Hindlimb muscle (tissue), 1 donor: ENCODE measurements at regions not wholly inside any gene's neighbourhood (a gene's known extent, or its start where the extent isn't known, plus 50 kb on each side); places are given as distances from the start of the nearest gene placed in this dataset.

Source experiments
- DNase-seq: peaks from one replicate; pipeline ENCODE4 v3.0.0-alpha.2; 2013

DNA sequence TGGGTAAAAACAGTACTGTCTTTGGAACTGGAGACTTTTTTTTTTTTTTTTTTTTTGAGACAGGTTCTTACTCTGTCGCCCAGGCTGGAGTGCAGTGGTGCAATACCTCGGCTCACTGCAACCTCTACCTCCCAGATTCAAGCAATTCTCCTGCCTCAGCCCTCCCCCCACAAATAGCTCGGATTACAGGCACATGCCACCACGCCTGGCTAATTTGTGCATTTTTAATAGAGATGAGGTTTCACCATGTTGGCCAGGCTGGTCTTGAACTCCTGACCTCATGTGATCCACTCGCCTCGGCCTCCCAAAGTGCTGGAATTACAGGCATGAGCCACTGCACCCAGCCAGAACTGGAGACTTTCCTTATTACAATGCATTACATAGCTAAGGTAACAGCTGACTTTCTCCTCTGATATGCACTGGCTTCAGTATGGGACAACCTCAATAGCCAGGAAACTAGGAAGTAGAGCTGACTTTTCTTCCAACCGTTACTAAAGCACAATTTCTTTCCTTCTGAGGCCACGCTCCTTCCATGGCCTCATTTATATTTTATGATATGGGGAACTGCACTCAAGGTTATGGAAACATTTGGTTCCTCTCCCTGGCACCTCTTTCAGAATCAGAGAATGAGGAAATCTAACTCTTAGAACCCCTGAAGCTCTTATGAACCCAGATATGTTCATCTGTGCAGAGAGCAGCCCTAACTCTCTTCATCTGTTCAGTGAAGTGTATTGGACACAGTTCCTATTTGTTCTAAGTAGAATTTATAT, 53.5 kb upstream of the FAM9B start:
- no peak for DNase-seq

- no peak for DNase-seq
These were observed 55.0 kb upstream of the FAM9B start for GRCh38 chrX:9088896-9089295.

GRCh38 chrX:9090766-9091165, 56.8 kb upstream of the FAM9B start:
- no peak for DNase-seq

DNA sequence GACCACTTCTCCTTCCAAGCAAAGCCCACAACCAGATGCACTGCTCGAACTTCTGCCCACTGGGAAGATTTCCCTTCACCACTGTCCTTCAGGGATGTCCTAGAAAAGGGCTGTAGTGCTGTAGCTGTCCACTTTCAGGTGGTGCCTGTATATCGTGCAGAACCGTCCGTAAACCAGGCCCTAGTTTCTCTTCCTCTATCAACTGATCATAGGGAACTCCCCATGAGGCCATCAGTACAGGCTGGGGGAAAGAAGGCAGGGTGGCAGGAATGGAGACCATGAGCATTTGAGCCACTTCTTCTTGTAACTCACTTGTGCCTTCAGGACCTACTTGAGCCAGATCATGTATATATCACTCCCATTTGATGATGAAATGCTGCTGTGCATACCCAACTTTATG, 57.3 kb upstream of the FAM9B start:
- DNase-seq: no peak

DNA sequence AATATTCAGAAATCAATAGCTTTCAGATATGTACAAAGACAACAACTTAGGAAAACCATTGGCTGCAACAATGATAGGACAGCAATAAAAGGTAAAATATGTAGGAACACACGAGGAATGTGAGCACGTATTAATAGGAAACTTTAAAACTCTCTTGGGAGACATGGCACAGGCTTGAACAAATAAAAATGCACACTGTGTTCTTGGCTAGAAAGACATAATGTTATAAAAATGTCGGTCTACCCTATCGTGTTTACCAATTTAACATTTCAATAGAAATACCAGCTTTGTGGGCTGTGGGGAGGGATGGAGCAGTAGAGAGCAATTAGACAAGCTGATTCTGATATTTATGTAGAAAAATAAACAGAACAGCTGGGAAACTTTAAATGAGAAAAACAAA, 69.0 kb upstream of the FAM9B start:
- no peak for DNase-seq

- DNase-seq: no peak
These were observed 74.1 kb upstream of the FAM9B start for GRCh38 chrX:9108054-9108453.

DNA sequence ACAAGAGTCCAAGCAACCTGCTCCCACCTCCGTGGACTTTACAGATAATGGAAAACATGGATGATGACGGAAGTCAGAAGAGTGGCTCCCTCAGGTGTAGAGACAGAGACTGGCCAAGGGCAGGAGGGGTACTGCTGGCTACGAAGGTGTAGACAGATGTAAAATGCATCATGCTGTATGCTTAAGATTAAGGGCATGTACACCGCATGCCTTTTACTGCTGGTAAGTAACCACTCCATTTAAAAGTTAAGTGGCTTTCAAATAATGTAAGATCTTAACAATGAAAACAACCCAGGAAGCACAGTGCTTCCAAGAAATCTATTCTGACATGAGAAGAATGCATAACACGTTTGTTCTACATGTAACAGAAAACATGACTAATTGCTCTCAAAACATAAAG, 76.9 kb upstream of the FAM9B start:
- DNase-seq: no peak

DNA sequence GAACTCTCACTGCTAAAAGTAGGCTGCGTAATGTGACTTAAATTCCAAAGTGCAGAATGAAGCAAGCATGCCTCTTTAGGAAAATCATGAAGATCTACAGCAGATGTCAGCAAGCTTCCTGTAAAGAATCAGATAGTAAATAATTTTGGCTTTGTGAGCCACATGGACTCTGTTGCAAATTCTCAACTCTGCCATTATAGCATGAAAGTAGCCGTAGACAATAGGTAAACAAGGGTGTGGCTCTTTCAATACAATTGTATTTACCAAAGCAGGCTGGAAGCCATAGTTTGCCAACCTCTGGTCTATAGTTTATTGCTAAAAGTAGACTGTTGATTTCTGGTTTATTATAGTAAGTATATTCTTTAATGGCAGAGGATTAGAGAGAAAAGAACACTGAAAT, 80.3 kb upstream of the FAM9B start:
- no peak for DNase-seq

GRCh38 chrX:9117851-9118250, 83.9 kb upstream of the FAM9B start:
- no peak for DNase-seq

- no peak for DNase-seq
These were observed 88.8 kb upstream of the FAM9B start for GRCh38 chrX:9122519-9123245.

- no peak for DNase-seq
These were observed 94.1 kb upstream of the FAM9B start for GRCh38 chrX:9127986-9128385.

GRCh38 chrX:9130031-9130430, 96.1 kb upstream of the FAM9B start:
- no peak for DNase-seq

GRCh38 chrX:9131066-9131465, 97.1 kb upstream of the FAM9B start:
- DNase-seq: no peak

GRCh38 chrX:9132036-9132638, 98.2 kb upstream of the FAM9B start:
- no peak for DNase-seq

GRCh38 chrX:9133426-9133825, 99.5 kb upstream of the FAM9B start:
- no peak for DNase-seq

DNA sequence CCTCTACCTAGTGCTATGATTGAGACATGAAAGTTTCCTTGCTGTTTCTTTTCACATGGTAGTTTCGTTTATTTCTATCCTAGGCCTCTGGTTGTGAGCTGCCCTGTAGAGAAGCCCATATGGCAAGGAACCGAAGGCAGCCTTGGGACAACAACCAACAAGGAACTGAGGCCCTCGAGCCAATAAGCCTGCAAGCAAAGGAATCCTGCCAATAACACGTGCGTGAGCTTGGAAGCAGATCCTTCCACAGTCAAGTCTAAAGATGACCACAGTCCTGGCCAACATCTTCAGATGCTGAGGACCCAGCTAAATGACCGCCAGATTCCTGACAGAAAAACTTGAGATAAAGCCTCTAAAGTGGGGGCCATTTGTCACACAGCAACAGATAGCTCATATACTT, 100.4 kb upstream of the FAM9B start:
- DNase-seq: no peak

DNA sequence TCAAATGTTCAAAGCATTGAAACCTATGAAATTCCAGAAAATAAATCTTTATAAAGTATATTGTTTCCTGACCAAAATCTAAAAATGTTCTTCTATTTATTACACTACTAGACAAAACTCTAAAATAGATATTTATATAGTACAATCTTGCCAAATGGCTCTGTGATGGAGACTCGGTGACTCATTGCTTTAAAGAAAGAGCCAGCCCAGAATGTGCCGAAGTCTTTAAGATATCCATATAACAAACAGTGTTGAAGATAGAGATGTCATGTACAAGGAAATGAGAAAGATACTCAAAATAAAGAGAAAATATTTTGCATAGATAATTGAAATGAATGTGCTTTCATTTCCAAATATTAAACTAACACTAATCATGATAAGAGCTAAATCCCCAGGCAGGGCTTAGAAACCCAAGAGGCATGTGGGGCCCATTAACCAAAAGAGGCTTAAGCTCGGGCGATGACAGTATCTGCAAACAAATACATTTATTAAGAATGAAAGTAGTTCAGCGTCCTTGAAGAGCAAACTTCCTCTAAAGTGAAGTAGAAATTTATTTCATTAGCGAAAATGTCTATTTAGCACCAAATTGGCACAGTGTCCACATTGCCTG, 102.1 kb upstream of the FAM9B start:
- DNase-seq: no peak

GRCh38 chrX:9137152-9137551, 103.2 kb upstream of the FAM9B start:
- DNase-seq: no peak

DNA sequence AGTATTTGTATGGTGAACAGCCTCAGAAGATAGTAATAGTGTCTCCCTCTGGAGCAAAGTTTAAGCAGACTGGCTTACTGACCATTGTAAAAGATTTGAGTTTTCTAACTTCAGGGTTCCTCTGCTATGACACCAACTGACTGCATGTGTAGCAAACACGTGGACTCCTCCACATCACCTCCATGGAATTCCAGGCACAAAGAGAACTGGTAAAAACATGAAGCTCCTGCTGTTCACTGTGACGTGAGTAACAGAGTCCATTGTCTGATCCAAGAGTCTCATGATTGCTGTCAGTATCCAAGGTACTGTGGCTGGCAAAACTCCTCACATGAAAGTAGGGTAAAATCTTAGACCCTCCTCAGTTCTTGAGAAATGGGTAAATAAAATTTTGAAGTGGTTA, 107.6 kb upstream of the FAM9B start:
- no peak for DNase-seq

- no peak for DNase-seq
These were observed 110.8 kb upstream of the FAM9B start for GRCh38 chrX:9144701-9145241.

GRCh38 chrX:9146657-9147056, 112.7 kb upstream of the FAM9B start:
- no peak for DNase-seq

DNA sequence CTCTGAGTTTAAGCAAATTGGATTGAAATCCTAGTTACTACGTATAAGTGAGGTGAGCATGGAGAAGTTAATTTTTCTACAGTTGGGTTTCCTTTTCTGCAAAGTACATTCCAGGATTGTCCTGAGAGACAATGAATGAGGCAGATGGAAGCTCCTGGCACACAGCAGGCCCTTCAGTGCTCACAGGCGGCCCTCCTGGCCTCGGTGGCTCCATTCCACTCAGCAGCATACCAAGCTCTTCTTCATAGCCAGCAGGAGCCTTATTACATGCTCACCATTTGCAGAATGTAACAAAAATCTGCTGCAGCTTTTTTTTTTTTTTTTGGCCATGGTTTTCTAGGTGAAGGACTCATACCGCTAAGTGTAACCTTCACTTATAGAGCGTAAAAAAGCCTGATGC, 113.2 kb upstream of the FAM9B start:
- no peak for DNase-seq

DNA sequence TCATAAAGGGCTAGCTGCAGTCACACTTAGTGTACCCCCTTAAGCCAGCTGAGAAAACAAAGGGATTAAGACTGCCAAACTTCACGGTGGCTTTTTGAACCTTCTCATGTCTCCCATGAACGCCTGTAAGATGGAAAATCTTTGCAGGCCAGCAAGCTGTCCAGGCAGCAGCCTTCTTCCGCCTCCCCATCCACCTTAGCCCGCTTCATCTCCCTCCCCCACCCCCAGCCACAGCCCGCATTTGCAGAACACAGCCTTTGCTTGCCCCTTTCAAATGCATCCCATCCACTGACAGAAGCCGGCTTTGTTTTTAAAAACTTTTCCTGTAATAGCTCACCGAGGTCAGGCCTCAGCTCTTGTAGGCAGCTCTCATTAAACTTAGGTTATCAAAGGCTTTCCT, 113.8 kb upstream of the FAM9B start:
- no peak for DNase-seq
